HK-2 (cell line): ENCODE measurements at regions not wholly inside any gene's neighbourhood (a gene's known extent, or its start where the extent isn't known, plus 50 kb on each side); places are given as distances from the start of the nearest gene placed in this dataset.

Experiments used
- DNase-seq: peaks from one replicate; pipeline ENCODE4 v3.0.0-alpha.2; 2018; ENCODE audit not compliant: unreplicated experiment

DNA sequence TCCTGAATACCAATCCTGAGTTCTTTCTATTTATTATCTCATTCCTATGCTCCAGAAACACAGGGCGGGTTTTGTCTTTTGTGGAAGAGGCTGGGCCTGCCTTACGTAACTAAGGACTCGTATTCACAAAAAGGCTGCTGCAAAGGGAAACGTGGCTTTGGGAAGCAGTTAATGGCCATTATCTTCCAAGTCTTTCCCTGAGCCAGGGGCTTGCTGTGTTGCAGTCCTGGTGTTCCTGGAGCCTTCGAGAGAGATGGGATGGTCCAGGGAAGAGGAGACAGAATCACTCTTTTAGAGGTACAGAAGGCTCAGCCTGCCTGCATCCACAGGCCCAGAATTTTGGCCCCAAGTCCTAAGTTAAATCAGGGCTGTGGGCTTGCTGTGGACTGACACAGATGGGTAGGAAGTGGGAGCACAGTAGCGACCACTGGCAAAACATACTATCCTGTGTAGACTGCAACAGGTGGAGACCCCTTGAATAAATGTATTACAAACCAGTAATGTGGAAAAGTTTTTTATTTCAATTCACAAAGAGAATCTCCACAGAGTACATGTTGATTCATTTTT, 139.4 kb upstream of the ST6GAL2 start:
- DNase-seq: no peak

GRCh38 chr2:107025869-107026380, 140.0 kb upstream of the ST6GAL2 start:
- no peak for DNase-seq

GRCh38 chr2:107027205-107027604, 141.2 kb upstream of the ST6GAL2 start:
- no peak for DNase-seq

DNA sequence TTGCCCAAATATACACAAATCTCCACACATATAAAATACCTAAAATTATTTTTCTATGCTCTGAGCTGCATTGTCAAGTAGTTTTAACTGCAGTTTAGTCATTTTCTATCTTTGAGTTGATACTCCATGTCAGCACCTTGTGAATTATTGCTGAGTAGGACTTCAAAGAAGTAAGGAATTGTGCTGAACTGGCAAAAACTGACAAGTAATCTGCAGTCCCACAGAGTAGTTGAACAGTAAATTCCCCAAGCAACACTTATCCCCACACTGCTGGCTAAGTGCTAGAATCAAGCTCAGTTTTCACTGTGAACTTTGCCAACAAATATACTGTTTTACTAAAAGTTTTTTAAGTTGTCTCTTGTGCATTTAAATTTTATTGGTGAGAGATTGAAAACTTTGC, 141.8 kb upstream of the ST6GAL2 start:
- DNase-seq: no peak

- no peak for DNase-seq
Observed at GRCh38 chr2:107028661-107029060, 142.7 kb upstream of the ST6GAL2 start.

DNA sequence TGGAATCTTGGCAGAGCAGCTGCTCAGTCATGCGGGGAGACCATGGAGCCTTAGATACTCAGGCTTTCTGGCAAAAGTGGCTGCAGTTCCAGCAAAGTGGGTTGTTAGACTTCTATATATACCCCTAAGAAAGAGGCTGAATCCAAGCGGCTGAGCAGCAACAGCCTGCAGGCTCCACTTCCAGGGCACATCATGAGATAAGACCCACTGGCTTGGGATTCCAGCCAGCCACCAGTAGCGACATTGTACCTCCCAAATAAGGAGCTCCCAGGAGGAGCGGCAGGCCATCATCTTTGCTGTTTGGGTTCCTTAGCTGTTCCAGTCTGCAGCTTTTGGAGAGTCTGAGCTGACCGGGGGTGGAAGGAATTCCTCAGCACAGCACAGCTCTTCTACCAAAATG, 150.3 kb upstream of the ST6GAL2 start:
- no peak for DNase-seq

GRCh38 chr2:107062173-107062572, 176.2 kb upstream of the ST6GAL2 start:
- DNase-seq: no peak

- no peak for DNase-seq
Observed at GRCh38 chr2:107062599-107063220, 176.7 kb upstream of the ST6GAL2 start.

- no peak for DNase-seq
Observed at GRCh38 chr2:107063228-107063627, 177.3 kb upstream of the ST6GAL2 start.

DNA sequence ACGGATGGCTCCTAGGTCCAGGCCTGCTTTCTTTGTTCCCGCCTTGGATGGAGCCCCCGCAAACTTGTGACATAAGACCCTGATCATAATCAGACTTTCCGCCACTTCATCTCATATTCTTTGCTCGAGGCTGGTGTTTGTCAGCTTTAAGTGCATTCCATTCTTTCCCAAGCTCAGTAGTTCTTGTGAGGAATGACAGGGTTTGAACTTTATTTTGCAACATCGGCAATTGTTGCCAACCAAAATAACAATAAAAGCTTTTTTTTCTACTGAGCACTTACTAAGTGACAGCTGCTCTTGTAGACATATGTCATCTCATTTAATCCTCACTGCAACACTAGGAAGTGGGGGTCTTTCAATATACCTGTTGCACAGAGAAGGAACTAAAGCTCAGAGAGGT, 178.8 kb upstream of the ST6GAL2 start:
- no peak for DNase-seq

DNA sequence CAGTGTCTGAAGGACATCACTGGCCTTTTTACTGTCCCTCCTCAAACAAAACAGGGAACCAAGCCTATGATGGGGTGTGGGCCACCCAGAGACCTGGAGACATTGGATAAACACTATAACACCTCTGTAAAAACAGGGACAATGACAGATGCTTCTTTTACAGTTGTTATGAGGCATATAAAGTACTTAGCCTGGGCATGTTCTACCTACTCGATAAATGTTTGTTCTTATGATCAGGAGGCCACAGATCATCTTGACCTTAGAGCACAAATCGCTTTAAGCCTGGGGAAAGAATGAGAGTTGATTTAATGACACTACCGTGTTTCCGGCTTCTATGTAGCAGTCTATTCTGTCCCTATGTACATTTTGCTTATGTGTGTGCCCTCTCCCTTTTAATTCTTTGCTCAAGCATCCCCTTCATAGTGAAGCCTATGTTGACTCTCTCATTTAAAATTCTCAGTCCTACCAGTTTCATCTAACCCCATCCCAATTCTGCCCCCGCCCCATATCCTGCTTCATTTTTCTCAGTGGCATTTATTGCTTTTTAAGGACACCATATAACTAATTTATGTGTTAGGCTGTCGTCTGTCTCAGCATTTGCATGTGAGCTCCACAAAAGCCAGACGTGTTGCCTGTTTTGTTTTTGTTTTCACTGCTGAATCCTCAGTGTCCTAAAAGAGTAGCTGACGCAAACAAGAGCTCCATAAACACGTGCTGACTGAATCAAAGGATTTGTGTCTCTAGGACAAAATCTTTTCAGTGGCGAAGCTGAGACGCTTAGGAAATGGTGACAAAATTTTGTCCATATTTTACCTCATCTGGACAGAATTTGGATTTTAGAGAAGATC, 182.3 kb upstream of the ST6GAL2 start:
- no peak for DNase-seq

- no peak for DNase-seq
Observed at GRCh38 chr2:107069890-107070289, 183.9 kb upstream of the ST6GAL2 start.

- DNase-seq: no peak
Observed at GRCh38 chr2:107072150-107072940, 186.4 kb upstream of the ST6GAL2 start.

GRCh38 chr2:107078584-107078983, 192.6 kb upstream of the ST6GAL2 start:
- no peak for DNase-seq

GRCh38 chr2:107086497-107086896, 200.5 kb upstream of the ST6GAL2 start:
- DNase-seq: no peak

DNA sequence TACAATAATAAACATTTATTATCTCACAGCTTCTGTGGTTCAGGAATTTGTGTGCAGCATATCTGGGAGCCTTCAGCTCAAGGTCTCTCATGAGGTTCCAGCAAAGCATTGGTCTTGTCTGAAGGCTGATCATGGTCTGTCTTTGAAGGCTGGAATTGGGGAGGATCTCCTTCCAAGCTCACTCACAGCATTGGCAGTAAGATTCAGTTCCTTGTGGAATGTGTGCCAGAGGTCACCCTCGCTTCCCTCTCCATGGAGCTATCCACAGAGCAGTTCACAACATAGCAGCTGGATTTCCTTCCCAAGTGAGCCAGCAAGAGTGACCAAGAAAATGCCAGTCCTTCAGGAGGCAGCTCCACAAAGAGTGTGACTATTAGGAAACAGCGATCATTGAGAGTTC, 202.2 kb upstream of the ST6GAL2 start:
- no peak for DNase-seq

- DNase-seq: no peak
Observed at GRCh38 chr2:107091163-107091864, 205.3 kb upstream of the ST6GAL2 start.

- no peak for DNase-seq
Observed at GRCh38 chr2:107093426-107093957, 207.5 kb upstream of the ST6GAL2 start.

- no peak for DNase-seq
Observed at GRCh38 chr2:107094450-107094986, 208.6 kb upstream of the ST6GAL2 start.

GRCh38 chr2:107102176-107102575, 216.2 kb upstream of the ST6GAL2 start:
- no peak for DNase-seq

- no peak for DNase-seq
Observed at GRCh38 chr2:107107351-107107750, 221.4 kb upstream of the ST6GAL2 start.
